ENCODE measurements at regions not wholly inside any gene's neighbourhood (a gene's known extent, or its start where the extent isn't known, plus 50 kb on each side); places are given as distances from the start of the nearest gene placed in this dataset.
"Not testable (repeated sequence)": the region's sequence is repeated elsewhere in the genome, so short reads cannot be mapped to it uniquely, and the experiment has no call there.

GRCh38 chr12:123062681-123063486 lies 82.4 kb downstream of the ARL6IP4 start:
- no peak for DNase-seq (ENCODE audit: low read depth in 1 of 2, low spot score in 1 of 2)

GRCh38 chr12:123061441-123062205 lies 81.1 kb downstream of the ARL6IP4 start:
- DNase-seq (ENCODE audit: low read depth in 1 of 2, low spot score in 1 of 2), result no peak

- no peak for DNase-seq (ENCODE audit: low read depth in 1 of 2, low spot score in 1 of 2)
These were observed 79.0 kb downstream of the ARL6IP4 start for GRCh38 chr12:123059500-123059899.

- no peak for DNase-seq (ENCODE audit: low read depth in 1 of 2, low spot score in 1 of 2)
These were observed 78.5 kb downstream of the ARL6IP4 start for GRCh38 chr12:123058980-123059379.

- no peak for DNase-seq (ENCODE audit: low read depth in 1 of 2, low spot score in 1 of 2)
These were observed 78.0 kb downstream of the ARL6IP4 start for GRCh38 chr12:123058481-123058880.

- no peak for DNase-seq (ENCODE audit: low read depth in 1 of 2, low spot score in 1 of 2)
These were observed 77.2 kb downstream of the ARL6IP4 start for GRCh38 chr12:123057513-123058265.

- no peak for DNase-seq (ENCODE audit: low read depth in 1 of 2, low spot score in 1 of 2)
These were observed 76.2 kb downstream of the ARL6IP4 start for GRCh38 chr12:123056709-123057108.

GRCh38 chr12:123056053-123056452 lies 75.6 kb downstream of the ARL6IP4 start:
- no peak for DNase-seq (ENCODE audit: low read depth in 1 of 2, low spot score in 1 of 2)

- DNase-seq (ENCODE audit: low read depth in 1 of 2, low spot score in 1 of 2), result no peak
These were observed 74.8 kb downstream of the ARL6IP4 start for GRCh38 chr12:123055281-123055766.

- no peak for DNase-seq (ENCODE audit: low read depth in 1 of 2, low spot score in 1 of 2)
These were observed 73.9 kb downstream of the ARL6IP4 start for GRCh38 chr12:123054371-123054770.

GRCh38 chr12:123051556-123051955 lies 71.1 kb downstream of the ARL6IP4 start:
- DNase-seq (ENCODE audit: low read depth in 1 of 2, low spot score in 1 of 2), result no peak

GRCh38 chr12:123050913-123051312 lies 70.4 kb downstream of the ARL6IP4 start:
- DNase-seq (ENCODE audit: low read depth in 1 of 2, low spot score in 1 of 2), result no peak

- no peak for DNase-seq (ENCODE audit: low read depth in 1 of 2, low spot score in 1 of 2)
These were observed 69.9 kb downstream of the ARL6IP4 start for GRCh38 chr12:123050331-123050831.

GRCh38 chr12:123049398-123050240 lies 69.1 kb downstream of the ARL6IP4 start:
- DNase-seq (ENCODE audit: low read depth in 1 of 2, low spot score in 1 of 2), result no peak

GRCh38 chr12:123047892-123048291 lies 67.4 kb downstream of the ARL6IP4 start:
- not testable (repeated sequence) for DNase-seq (ENCODE audit: low read depth in 1 of 2, low spot score in 1 of 2)

- no peak for DNase-seq (ENCODE audit: low read depth in 1 of 2, low spot score in 1 of 2)
These were observed 66.8 kb downstream of the ARL6IP4 start for GRCh38 chr12:123047289-123047688.

- DNase-seq (ENCODE audit: low read depth in 1 of 2, low spot score in 1 of 2), result no peak
These were observed 66.0 kb downstream of the ARL6IP4 start for GRCh38 chr12:123046431-123046830.

- no peak for DNase-seq (ENCODE audit: low read depth in 1 of 2, low spot score in 1 of 2)
These were observed 65.2 kb downstream of the ARL6IP4 start for GRCh38 chr12:123045678-123046077.

GRCh38 chr12:123044351-123044750 lies 63.9 kb downstream of the ARL6IP4 start:
- DNase-seq (ENCODE audit: low read depth in 1 of 2, low spot score in 1 of 2), result no peak

- peak; percentile 46 to 47 for DNase-seq (ENCODE audit: low read depth in 1 of 2, low spot score in 1 of 2)
These were observed 63.1 kb downstream of the ARL6IP4 start for GRCh38 chr12:123043536-123044001.

Data from activated T-helper 1 cell treated with anti-CD3 and anti-CD28 coated beads, Interleukin-2, amount 50 U/mL, for 16 hours (primary cell).